ENCODE measurements at regions not wholly inside any gene's neighbourhood (a gene's known extent, or its start where the extent isn't known, plus 50 kb on each side); places are given as distances from the start of the nearest gene placed in this dataset.

- no peaks in the 10 kb centered on the region for H3K36me3 ChIP-seq (ENCODE audit: control insufficient read depth in 1 of 2, insufficient read depth in 2 of 2, low read length in 2 of 2)
- intact Hi-C loops (cut with micrococcal nuclease) = no loop called here
- H3K79me2 ChIP-seq (ENCODE audit: insufficient read depth, low read length) = no peaks in the 10 kb centered on the region
- RAD21 ChIA-PET (ENCODE audit: low non-redundant PET in 1 of 2, low total read pairs in 2 of 2, uncharacterized antibody in 2 of 2, unreplicated experiment in 2 of 2) = no interaction called here
- H3K4me3 ChIP-seq (replicated peaks in 1 of 2; ENCODE audit: low read depth in 1 of 2, low read length in 2 of 2) = no peak overlapping the region
- no TSS peak for BruUV-seq (replicated peaks)
- no peak overlapping the region for H3K4me2 ChIP-seq (ENCODE audit: low read length)
- DNase-seq (ENCODE audit: low read depth, low spot score) = no peak
- POLR2A ChIA-PET = no interaction called here
- CTCF ChIA-PET = no interaction called here
- H3K27ac ChIP-seq (ENCODE audit: low read depth, low read length) = no peak overlapping the region
- no peaks in the 10 kb centered on the region for H3K4me1 ChIP-seq (ENCODE audit: control insufficient read depth in 1 of 2, insufficient read depth in 2 of 2, low read length in 2 of 2)
- H3K9ac ChIP-seq (ENCODE audit: low read length) = no peak overlapping the region
- ATAC-seq = no peak
- H4K20me1 ChIP-seq (ENCODE audit: insufficient read depth) = no peaks in the 10 kb centered on the region
- TF ChIP-seq EZH2 (IDR thresholded peaks at IDR 0.05) = no peak
- TF ChIP-seq RAD21 (IDR thresholded peaks at IDR 0.05; ENCODE audit: low read depth) = no peak
- no peak for TF ChIP-seq POLR2AphosphoS5 (IDR thresholded peaks at IDR 0.05; ENCODE audit: low read depth, low read length)
- TF ChIP-seq ZNF274 (IDR thresholded peaks at IDR 0.05; ENCODE audit: low read depth, low read length) = no peak
- TF ChIP-seq EZH2phosphoT487 (IDR thresholded peaks at IDR 0.05; ENCODE audit: borderline replicate concordance) = no peak
- TF ChIP-seq SIN3A (IDR thresholded peaks at IDR 0.05; ENCODE audit: low read depth) = no peak
- no peak for TF ChIP-seq SP1 (IDR thresholded peaks at IDR 0.05; ENCODE audit: low read depth)
- no peak for TF ChIP-seq POLR2A (IDR thresholded peaks at IDR 0.05; ENCODE audit: borderline replicate concordance, extremely low read depth, insufficient read depth, insufficient read length)
- no peak for TF ChIP-seq REST (IDR thresholded peaks at IDR 0.05; ENCODE audit: low read depth)
- TF ChIP-seq MAX (IDR thresholded peaks at IDR 0.05) = no peak
- TF ChIP-seq ZBTB33 (IDR thresholded peaks at IDR 0.05; ENCODE audit: extremely low read depth, insufficient replicate concordance, low read length) = no peak
- TF ChIP-seq CBX3 (IDR thresholded peaks at IDR 0.05; ENCODE audit: low read depth) = no peak
- TF ChIP-seq JUND (IDR thresholded peaks at IDR 0.05) = no peak
- no peak for TF ChIP-seq SRF (IDR thresholded peaks at IDR 0.05; ENCODE audit: low read depth)
- no peak for TF ChIP-seq EGR1 (IDR thresholded peaks at IDR 0.05; ENCODE audit: low read depth)
- no peak for TF ChIP-seq FOSL1 (IDR thresholded peaks at IDR 0.05; ENCODE audit: low read depth)
- H3K9me3 ChIP-seq (ENCODE audit: control insufficient read depth in 1 of 2, insufficient read depth in 1 of 2, low read depth in 1 of 2, low read length in 2 of 2) = no peaks in the 10 kb centered on the region
- no peaks in the 10 kb centered on the region for H3K27me3 ChIP-seq (ENCODE audit: insufficient read depth, low read length)
- no peaks in the 10 kb centered on the region for H3K9me2 ChIP-seq (ENCODE audit: insufficient read depth)
- H2AFZ ChIP-seq (ENCODE audit: low read depth, low read length, poor library complexity, severe bottlenecking) = no peak overlapping the region
Observed at GRCh38 chr11:121930004-121930965, 185.7 kb downstream of the BLID start.

Data from HCT116 (cell line).